Loucy (cell line): ENCODE measurements at regions not wholly inside any gene's neighbourhood (a gene's known extent, or its start where the extent isn't known, plus 50 kb on each side); places are given as distances from the start of the nearest gene placed in this dataset.

Experiments used
- CTCF ChIP-seq: fragments of 200-600 bp; sonication (generic); conservative IDR thresholded peaks from 2 replicates; pipeline ENCODE4 v1.5.1; 2014; ENCODE audit warnings: mild to moderate bottlenecking, antibody characterized with exemption, low read length
- EZH2phosphoT487 ChIP-seq: fragments of 200-600 bp; IDR thresholded peaks from 2 replicates; pipeline ENCODE4 v1.6.1; 2018; ENCODE audit warnings: antibody characterized with exemption, mild to moderate bottlenecking, moderate library complexity, borderline replicate concordance

- TF ChIP-seq CTCF (no peak), EZH2phosphoT487 (no peak)
Measured at GRCh38 chr2:238555786-238556542, 129.2 kb downstream of the ASB1 start.
